ENCODE measurements at regions not wholly inside any gene's neighbourhood (a gene's known extent, or its start where the extent isn't known, plus 50 kb on each side); places are given as distances from the start of the nearest gene placed in this dataset.

- TF ChIP-seq POLR2AphosphoS5 (IDR thresholded peaks at IDR 0.05) (no peak), CTCF (IDR thresholded peaks at IDR 0.05) (no peak), POLR2A (IDR thresholded peaks at IDR 0.05; ENCODE audit: low read depth) (no peak)
Observed at GRCh38 chr1:178621822-178622221, 103.2 kb upstream of the RALGPS2 start.

Data from esophagus muscularis mucosa (tissue), 3 donors.